ENCODE measurements at regions not wholly inside any gene's neighbourhood (a gene's known extent, or its start where the extent isn't known, plus 50 kb on each side); places are given as distances from the start of the nearest gene placed in this dataset.

- 90 to 93% methylated on average over 2 of the region's 3 CpGs for WGBS, 2 experiments (ENCODE audit: insufficient coverage in 2 of 2)
- Histone ChIP-seq H3K4me3 (ENCODE audit: extremely low read depth, insufficient read depth, low read length, poor library complexity, severe bottlenecking) (no peak overlapping the region), H3K27ac (ENCODE audit: low read depth, low read length, severe bottlenecking) (no peak overlapping the region), H3K9me3 (ENCODE audit: control insufficient read depth, low read length) (no peaks in the 10 kb centered on the region), H3K36me3 (ENCODE audit: control insufficient read depth, insufficient read depth, low read length) (no peaks in the 10 kb centered on the region), H3K4me1 (ENCODE audit: control insufficient read depth, insufficient read depth, low read length, poor library complexity, severe bottlenecking) (peaks cover 31% of the 10 kb centered on the region)
Observed at GRCh38 chr12:105935981-105936380, 202.8 kb downstream of the NUAK1 start.

- no peak overlapping the region for H3K4me3 ChIP-seq (ENCODE audit: extremely low read depth, insufficient read depth, low read length, poor library complexity, severe bottlenecking)
- no peaks in the 10 kb centered on the region for H3K36me3 ChIP-seq (ENCODE audit: control insufficient read depth, insufficient read depth, low read length)
- 100% methylated on average over 1 of the region's 1 CpG for WGBS, 2 experiments (ENCODE audit: insufficient coverage in 2 of 2)
- H3K4me1 ChIP-seq (ENCODE audit: control insufficient read depth, insufficient read depth, low read length, poor library complexity, severe bottlenecking) = peaks cover 31% of the 10 kb centered on the region
- H3K9me3 ChIP-seq (ENCODE audit: control insufficient read depth, low read length) = no peaks in the 10 kb centered on the region
- H3K27ac ChIP-seq (ENCODE audit: low read depth, low read length, severe bottlenecking) = no peak overlapping the region
Observed at GRCh38 chr12:105936496-105936895, 202.3 kb downstream of the NUAK1 start.

GRCh38 chr12:105937009-105937408 is 201.7 kb downstream of the NUAK1 start:
- 100% methylated on average over 1 of the region's 1 CpG; no CpG with 5 or more reads in 1 of the 2 experiments for WGBS, 2 experiments (ENCODE audit: insufficient coverage in 2 of 2)
- Histone ChIP-seq H3K27ac (ENCODE audit: low read depth, low read length, severe bottlenecking) (no peak overlapping the region), H3K36me3 (ENCODE audit: control insufficient read depth, insufficient read depth, low read length) (no peaks in the 10 kb centered on the region)

GRCh38 chr12:105939181-105939721 is 199.5 kb downstream of the NUAK1 start:
- Histone ChIP-seq H3K4me3 (ENCODE audit: extremely low read depth, insufficient read depth, low read length, poor library complexity, severe bottlenecking) (no peak overlapping the region), H3K27ac (ENCODE audit: low read depth, low read length, severe bottlenecking) (no peak overlapping the region), H3K36me3 (ENCODE audit: control insufficient read depth, insufficient read depth, low read length) (no peaks in the 10 kb centered on the region), H3K4me1 (ENCODE audit: control insufficient read depth, insufficient read depth, low read length, poor library complexity, severe bottlenecking) (peaks cover 20% of the 10 kb centered on the region), H3K9me3 (ENCODE audit: control insufficient read depth, low read length) (no peaks in the 10 kb centered on the region)
- WGBS, 2 experiments (ENCODE audit: insufficient coverage in 2 of 2) = 100% methylated on average over 1 of the region's 3 CpGs

More at GRCh38 chr12:105937009-105937408, 201.7 kb downstream of the NUAK1 start:
- H3K4me1 ChIP-seq (ENCODE audit: control insufficient read depth, insufficient read depth, low read length, poor library complexity, severe bottlenecking) = peaks cover 31% of the 10 kb centered on the region
- no peak overlapping the region for H3K4me3 ChIP-seq (ENCODE audit: extremely low read depth, insufficient read depth, low read length, poor library complexity, severe bottlenecking)
- no peaks in the 10 kb centered on the region for H3K9me3 ChIP-seq (ENCODE audit: control insufficient read depth, low read length)

- Histone ChIP-seq H3K36me3 (ENCODE audit: control insufficient read depth, insufficient read depth, low read length) (no peaks in the 10 kb centered on the region), H3K27ac (ENCODE audit: low read depth, low read length, severe bottlenecking) (no peak overlapping the region), H3K9me3 (ENCODE audit: control insufficient read depth, low read length) (no peaks in the 10 kb centered on the region), H3K4me1 (ENCODE audit: control insufficient read depth, insufficient read depth, low read length, poor library complexity, severe bottlenecking) (no peaks in the 10 kb centered on the region), H3K4me3 (ENCODE audit: extremely low read depth, insufficient read depth, low read length, poor library complexity, severe bottlenecking) (no peak overlapping the region)
- no CpG with 5 or more reads among the region's 1 CpG for WGBS, 2 experiments (ENCODE audit: insufficient coverage in 2 of 2)
Observed at GRCh38 chr12:105942281-105942680, 196.5 kb downstream of the NUAK1 start.

- H3K9me3 ChIP-seq (ENCODE audit: control insufficient read depth, low read length) = no peaks in the 10 kb centered on the region
- WGBS, 2 experiments (ENCODE audit: insufficient coverage in 2 of 2) = 100% methylated on average over 1 of the region's 1 CpG; no CpG with 5 or more reads in 1 of the 2 experiments
- no peaks in the 10 kb centered on the region for H3K4me1 ChIP-seq (ENCODE audit: control insufficient read depth, insufficient read depth, low read length, poor library complexity, severe bottlenecking)
- no peak overlapping the region for H3K27ac ChIP-seq (ENCODE audit: low read depth, low read length, severe bottlenecking)
- no peaks in the 10 kb centered on the region for H3K36me3 ChIP-seq (ENCODE audit: control insufficient read depth, insufficient read depth, low read length)
- no peak overlapping the region for H3K4me3 ChIP-seq (ENCODE audit: extremely low read depth, insufficient read depth, low read length, poor library complexity, severe bottlenecking)
Observed at GRCh38 chr12:105943525-105943924, 195.2 kb downstream of the NUAK1 start.

- WGBS, 2 experiments (ENCODE audit: insufficient coverage in 2 of 2) = 100% methylated on average over 1 of the region's 1 CpG
- Histone ChIP-seq H3K4me3 (ENCODE audit: extremely low read depth, insufficient read depth, low read length, poor library complexity, severe bottlenecking) (no peak overlapping the region), H3K27ac (ENCODE audit: low read depth, low read length, severe bottlenecking) (no peak overlapping the region), H3K36me3 (ENCODE audit: control insufficient read depth, insufficient read depth, low read length) (no peaks in the 10 kb centered on the region), H3K9me3 (ENCODE audit: control insufficient read depth, low read length) (no peaks in the 10 kb centered on the region), H3K4me1 (ENCODE audit: control insufficient read depth, insufficient read depth, low read length, poor library complexity, severe bottlenecking) (no peaks in the 10 kb centered on the region)
Observed at GRCh38 chr12:105944628-105945027, 194.1 kb downstream of the NUAK1 start.

GRCh38 chr12:105945880-105946279 is 192.9 kb downstream of the NUAK1 start:
- WGBS, 2 experiments (ENCODE audit: insufficient coverage in 2 of 2) = no CpG with 5 or more reads among the region's 1 CpG
- Histone ChIP-seq H3K4me1 (ENCODE audit: control insufficient read depth, insufficient read depth, low read length, poor library complexity, severe bottlenecking) (no peaks in the 10 kb centered on the region), H3K9me3 (ENCODE audit: control insufficient read depth, low read length) (no peaks in the 10 kb centered on the region), H3K27ac (ENCODE audit: low read depth, low read length, severe bottlenecking) (no peak overlapping the region), H3K4me3 (ENCODE audit: extremely low read depth, insufficient read depth, low read length, poor library complexity, severe bottlenecking) (no peak overlapping the region), H3K36me3 (ENCODE audit: control insufficient read depth, insufficient read depth, low read length) (no peaks in the 10 kb centered on the region)

GRCh38 chr12:105946493-105946901 is 192.3 kb downstream of the NUAK1 start:
- Histone ChIP-seq H3K9me3 (ENCODE audit: control insufficient read depth, low read length) (no peaks in the 10 kb centered on the region), H3K4me3 (ENCODE audit: extremely low read depth, insufficient read depth, low read length, poor library complexity, severe bottlenecking) (no peak overlapping the region), H3K36me3 (ENCODE audit: control insufficient read depth, insufficient read depth, low read length) (no peaks in the 10 kb centered on the region), H3K4me1 (ENCODE audit: control insufficient read depth, insufficient read depth, low read length, poor library complexity, severe bottlenecking) (no peaks in the 10 kb centered on the region), H3K27ac (ENCODE audit: low read depth, low read length, severe bottlenecking) (no peak overlapping the region)
- WGBS, 2 experiments (ENCODE audit: insufficient coverage in 2 of 2) = 83 to 100% methylated on average over 1 of the region's 2 CpGs

GRCh38 chr12:105947906-105948305 is 190.8 kb downstream of the NUAK1 start:
- Histone ChIP-seq H3K27ac (ENCODE audit: low read depth, low read length, severe bottlenecking) (no peak overlapping the region), H3K9me3 (ENCODE audit: control insufficient read depth, low read length) (no peaks in the 10 kb centered on the region), H3K4me3 (ENCODE audit: extremely low read depth, insufficient read depth, low read length, poor library complexity, severe bottlenecking) (no peak overlapping the region), H3K36me3 (ENCODE audit: control insufficient read depth, insufficient read depth, low read length) (no peaks in the 10 kb centered on the region), H3K4me1 (ENCODE audit: control insufficient read depth, insufficient read depth, low read length, poor library complexity, severe bottlenecking) (no peaks in the 10 kb centered on the region)
- 61 to 62% methylated on average over 3 of the region's 5 CpGs for WGBS, 2 experiments (ENCODE audit: insufficient coverage in 2 of 2)

- 93 to 94% methylated on average over 3 of the region's 4 CpGs for WGBS, 2 experiments (ENCODE audit: insufficient coverage in 2 of 2)
- Histone ChIP-seq H3K36me3 (ENCODE audit: control insufficient read depth, insufficient read depth, low read length) (no peaks in the 10 kb centered on the region), H3K27ac (ENCODE audit: low read depth, low read length, severe bottlenecking) (no peak overlapping the region), H3K4me1 (ENCODE audit: control insufficient read depth, insufficient read depth, low read length, poor library complexity, severe bottlenecking) (no peaks in the 10 kb centered on the region), H3K4me3 (ENCODE audit: extremely low read depth, insufficient read depth, low read length, poor library complexity, severe bottlenecking) (no peak overlapping the region), H3K9me3 (ENCODE audit: control insufficient read depth, low read length) (no peaks in the 10 kb centered on the region)
Observed at GRCh38 chr12:105948331-105948730, 190.4 kb downstream of the NUAK1 start.

All from mesodermal cell (in vitro differentiated cells).